ENCODE measurements at regions not wholly inside any gene's neighbourhood (a gene's known extent, or its start where the extent isn't known, plus 50 kb on each side); places are given as distances from the start of the nearest gene placed in this dataset.

DNA sequence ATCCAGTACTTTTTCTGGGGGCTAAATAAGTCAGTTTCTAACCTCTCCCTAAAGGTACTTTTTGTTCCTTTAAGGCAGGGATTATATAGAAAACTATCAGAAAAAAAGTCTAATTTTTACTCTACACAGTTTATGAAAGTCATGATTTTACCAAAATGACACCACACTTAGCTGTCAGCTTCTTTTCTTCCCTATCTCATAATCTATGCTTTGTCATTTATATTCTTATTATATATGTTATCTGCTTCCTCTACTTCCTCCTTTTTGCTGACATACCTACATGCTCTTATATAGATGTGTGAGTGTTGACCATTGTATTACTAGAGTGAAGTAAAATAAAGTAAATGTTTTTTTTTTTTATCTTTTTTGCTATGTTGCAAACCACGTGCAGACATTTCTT, 203.9 kb upstream of the CHRM2 start:
- no peak for DNase-seq

DNA sequence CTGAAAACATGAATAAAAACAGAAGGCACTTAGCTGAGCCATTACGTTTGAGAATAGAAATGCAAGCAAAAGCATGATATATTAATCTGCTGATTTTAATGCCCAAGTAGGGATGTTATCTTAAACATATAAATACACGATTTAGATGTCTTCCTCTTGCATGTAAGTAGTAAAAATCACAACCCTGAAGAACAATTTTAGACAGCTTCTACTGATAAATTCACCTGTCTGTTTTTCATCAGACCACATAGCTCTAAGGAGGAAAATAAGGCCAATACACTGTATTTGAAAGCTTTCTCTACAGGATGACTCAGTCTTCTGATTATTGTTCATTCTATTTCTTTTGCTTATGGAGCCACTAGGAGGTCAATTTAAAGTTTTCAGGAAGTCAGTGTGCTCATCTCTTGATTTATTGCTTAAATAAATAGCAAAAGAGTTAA, 210.9 kb upstream of the CHRM2 start:
- DNase-seq = no peak

DNA sequence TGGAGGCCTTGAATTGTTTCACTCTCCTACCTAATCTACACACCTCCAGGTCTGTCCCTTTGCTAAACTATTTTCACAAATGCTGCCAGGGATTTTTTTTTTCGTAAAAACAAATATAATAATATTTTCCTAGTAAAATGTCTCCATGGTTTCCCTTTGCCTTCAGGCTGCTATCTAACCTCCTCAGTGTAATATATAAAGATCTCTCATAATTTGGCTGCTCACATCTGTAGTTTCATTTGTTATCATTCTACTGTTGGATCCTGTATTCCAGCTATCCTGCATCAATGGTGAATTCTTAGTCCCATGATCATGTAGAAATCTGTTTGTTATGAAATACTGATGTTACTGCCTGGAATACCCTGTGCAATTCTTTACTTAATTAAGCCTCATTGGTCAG, 211.9 kb upstream of the CHRM2 start:
- DNase-seq = no peak

DNA sequence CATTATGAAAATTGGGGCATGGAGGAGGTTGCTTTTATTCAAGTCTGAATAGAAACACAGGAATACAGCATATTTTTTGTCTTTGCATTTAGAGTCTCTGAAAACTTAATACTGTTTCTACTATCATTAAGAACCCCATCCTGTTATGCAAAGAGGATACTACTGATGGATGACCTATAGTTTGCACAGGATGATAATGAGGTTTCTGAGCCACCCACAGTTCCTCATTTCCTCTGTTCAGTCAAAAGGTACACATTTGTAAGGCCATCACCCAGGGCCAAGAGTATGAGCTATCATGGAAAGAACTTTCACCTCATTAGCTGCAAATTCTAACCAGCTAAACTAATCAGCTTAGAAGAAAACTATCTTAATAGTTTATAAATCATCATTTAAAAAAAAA, 213.0 kb upstream of the CHRM2 start:
- DNase-seq = no peak

DNA sequence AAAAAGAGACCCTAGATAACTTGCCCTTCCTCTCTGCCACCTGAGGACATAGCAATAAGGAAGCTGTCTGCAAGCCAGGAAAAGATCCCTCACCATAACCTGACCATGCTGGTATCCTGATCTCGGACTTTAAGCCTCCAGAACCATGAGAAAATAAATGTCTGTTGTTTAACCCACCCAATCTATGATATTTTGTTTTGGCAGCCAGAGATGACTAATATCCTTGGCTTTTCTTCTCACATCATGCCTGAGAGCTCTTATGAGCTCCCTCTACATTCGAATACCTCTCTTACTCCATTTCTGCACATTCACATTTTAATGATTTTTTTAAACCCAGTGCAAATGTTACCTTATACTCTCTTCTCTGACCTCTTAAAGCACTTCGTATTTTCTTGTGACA, 214.0 kb upstream of the CHRM2 start:
- DNase-seq = no peak

DNA sequence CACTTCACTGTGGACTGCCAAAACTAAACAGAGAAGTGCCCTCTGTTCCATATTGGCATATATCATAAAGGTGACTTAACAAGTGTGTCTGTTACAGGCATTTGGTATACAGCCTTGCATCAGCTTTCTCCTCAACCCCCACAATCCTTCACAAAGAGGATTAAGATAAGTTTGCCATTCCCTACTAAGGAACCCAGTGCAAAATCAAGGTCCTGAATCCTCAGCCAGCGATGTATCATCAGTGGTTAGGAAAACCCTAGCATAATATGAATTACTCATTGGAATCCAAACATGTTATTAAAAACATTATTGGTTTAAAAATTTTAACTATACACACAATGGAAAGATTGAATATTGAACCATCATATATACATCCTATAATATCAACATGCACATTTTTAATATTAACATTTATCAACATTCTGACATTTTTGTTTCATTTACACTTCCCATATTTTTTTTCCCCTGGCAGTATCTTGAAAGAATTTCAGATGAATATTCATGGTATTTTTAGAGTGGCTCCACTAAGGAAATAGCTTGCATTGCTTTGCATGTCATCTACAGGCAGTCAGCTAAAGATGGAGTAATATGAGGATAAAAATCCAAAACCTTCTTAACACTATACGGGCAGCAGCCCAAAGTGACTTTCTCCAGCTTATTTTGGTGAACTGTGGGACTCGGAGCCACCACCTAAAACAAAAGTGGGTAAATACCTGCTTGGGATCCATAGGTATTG, 215.6 kb upstream of the CHRM2 start:
- no peak for DNase-seq

DNA sequence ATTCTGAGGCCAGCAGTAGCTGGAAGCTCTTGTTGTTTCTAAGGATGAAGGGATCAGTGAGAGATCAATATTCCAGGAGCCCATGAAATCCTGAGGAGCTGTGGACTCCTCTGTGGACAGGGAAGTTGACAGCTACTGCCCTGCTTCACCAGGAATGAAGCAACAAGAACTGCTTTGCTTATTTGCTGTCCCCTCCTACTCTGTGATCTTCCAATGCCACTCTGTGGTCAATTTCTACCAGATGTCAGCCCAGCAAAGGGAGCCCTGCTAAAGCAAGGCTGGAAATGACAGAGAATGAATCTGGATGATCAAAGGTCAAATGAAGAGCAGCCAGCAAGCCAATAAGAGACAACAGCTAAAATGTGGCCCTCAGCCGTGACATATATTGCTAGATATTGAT, 227.5 kb upstream of the CHRM2 start:
- no peak for DNase-seq

DNA sequence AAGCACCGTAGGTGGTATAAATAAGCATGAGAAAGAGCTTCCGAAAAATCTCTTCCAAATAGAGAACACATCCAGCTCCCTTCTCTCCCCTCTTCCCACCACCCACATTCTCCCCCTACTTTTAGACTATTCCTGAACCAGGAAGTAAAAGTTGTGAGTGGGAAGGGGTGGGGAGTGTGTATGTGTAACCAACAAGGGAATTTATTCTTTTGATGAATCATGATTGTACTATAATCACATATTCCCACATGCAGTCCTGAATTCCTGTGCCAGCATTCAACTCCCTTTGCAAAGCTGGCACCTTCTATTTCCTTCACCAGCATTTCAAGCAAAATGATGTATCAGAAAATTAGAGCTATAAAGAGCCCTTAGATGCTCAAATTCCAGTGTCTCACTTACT, 230.6 kb upstream of the CHRM2 start:
- DNase-seq = no peak

DNA sequence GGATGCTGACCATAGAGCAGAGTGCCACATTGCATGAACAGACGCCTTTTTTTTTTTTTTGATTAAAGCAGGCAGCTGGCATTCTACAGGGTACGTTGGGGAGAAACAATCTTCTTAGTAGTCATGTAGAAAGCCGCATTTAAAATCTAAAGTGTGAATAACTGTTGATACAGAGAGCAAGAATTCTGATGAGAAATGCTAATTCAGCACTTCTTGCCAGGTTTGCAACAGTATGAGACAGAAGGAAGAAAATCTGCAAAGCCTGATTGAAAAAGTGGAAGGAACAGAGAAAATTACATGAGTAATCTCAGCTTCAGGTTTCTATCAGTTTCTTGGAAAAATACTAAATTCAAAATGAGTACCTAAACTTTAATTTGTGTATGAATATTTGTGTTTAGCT, 232.7 kb upstream of the CHRM2 start:
- DNase-seq = no peak

DNA sequence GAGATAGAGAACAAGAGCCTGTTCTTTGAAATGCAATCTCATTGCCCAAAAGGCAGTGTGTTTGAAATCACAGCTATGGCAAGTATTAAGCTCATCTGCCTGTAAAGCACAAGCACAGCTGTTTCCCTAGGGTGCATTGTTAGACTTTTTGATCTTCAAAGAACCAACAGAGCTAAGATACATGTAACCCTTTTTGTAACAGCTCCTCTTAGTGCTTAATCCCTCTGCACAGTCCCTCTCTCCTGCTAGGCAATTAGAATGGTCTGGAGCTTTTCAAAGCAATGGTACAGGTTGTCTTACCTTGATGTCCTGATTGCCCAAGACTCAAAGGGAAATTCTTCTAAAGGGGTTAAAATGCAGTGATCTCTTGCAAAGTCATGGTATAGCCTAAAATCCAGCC, 249.6 kb upstream of the CHRM2 start:
- no peak for DNase-seq

DNA sequence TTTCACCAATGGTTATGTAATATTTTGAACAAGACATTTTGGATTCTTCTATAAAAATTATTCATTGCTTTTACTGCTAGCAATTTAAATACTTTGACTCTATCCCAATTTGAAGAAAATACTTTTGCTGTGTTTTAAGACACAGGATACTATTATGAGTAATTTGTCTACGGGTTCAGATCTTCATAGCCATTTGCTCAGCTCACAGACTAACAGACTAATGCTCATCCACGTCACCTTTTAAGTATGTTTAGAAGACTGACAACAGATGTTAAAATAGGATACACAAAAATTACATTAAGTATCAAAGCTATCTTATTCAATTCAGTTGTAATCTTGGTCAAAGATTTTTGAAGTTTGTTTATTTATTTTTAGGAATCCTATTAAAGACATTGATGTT, 251.3 kb upstream of the CHRM2 start:
- no peak for DNase-seq

DNA sequence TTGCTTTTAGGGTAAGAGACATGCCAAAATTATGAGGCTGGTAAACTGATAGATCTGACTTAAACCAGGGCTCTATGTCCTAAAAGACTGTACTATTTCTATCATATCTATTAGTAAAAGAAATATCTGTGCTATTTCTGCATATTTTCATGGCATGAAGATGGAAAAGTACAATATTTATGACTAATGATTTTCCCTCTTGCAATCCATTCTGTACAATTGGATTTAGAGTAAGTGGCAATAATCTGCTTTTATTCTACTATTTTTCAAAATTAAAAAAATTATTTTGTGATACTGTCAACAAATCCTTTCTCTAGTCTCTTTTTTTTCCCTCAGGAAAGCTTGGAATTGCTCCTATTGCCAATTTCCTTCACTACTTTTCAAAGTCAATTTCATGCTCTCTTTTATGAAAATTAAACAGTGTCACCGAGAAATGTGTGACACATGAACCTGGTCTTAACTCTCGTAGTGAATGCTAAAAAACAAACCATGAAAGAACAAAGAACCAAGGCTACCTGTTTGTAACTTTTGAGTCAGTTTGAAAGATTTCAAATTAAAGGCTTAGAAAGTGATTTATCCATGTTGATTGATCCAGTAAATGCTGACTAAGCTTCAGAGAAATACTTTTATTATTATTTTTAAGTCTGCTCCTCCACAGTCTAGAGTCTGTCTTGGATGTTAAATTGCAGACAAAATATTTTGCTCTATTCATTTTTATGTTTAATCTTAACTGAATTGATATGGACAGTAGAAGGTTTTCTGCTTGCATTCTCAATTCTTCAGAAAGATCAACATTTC, 262.7 kb upstream of the CHRM2 start:
- no peak for DNase-seq

DNA sequence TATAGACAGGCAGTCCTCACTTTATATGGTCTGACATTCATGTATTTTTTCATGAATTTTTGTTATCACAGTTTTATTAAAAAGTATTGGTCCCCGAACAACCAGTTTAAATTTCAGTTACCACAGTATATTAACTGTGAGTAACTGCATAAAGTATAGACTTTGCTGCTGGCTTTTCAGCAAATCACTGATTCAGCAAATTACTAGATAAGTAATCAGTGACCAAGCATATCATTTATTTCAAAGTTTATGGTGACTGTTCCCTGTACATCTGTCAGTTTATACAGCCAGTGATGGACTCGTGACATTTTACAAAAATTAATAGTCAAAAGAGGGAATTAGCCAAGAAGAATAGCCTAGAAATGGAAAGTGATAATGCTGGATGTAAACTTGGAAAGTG, 266.7 kb upstream of the CHRM2 start:
- DNase-seq = no peak

DNA sequence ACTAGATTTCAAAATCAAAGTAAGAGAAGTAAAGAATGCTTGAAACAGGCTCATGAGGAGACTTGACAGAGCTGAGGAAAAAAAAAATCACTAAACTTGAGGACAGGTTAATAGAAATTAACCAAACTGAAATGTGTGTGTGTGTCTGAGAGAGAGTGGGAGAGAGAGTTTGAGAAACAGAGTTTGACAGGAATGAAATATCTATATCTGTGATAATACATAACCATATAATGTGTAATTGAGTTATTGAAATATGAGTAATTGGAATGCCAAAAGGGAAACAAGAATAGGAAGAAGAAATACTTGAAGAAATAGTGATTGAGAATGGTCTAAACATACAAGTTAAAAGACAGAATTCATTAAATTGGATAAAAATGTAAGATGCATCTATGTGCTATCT, 268.0 kb upstream of the CHRM2 start:
- no peak for DNase-seq

DNA sequence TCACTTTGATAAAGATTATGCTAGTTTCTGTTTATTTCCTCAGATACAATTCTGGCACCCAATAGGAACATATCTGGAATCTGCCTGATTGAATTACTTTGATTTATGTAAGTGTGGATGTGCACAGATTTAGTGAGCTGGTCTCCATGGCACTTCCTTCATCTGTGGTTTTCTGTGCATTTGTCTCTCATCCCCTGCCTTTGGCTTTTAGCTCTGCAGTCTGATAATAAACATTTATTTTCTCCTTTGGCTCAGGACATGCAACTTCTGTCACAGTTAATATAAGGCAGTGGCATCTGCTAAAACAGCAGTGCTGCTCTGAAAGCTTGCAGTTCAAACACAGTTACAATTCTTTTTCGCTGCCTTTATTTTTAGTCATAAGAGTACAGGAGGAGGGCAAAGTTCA, 273.7 kb upstream of the CHRM2 start:
- no peak for DNase-seq

DNA sequence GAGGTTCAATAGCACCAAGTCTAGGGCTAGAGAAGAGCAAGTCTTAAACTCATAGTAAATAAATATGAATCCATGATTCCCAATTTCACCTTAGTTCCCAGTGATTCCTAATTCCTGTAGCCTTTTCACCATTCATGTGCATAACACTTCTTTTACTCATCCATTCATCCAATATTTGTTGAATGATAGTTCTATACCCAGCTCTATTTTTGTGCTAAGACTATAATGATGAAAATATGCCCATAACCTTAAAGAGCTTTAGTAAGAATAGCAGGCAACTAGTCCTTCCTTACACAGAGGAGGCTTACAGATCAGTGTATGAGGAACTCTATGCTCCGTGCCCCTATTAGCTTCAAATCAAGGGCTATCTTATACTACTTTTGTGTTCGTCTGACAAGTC, 280.2 kb upstream of the CHRM2 start:
- no peak for DNase-seq

DNA sequence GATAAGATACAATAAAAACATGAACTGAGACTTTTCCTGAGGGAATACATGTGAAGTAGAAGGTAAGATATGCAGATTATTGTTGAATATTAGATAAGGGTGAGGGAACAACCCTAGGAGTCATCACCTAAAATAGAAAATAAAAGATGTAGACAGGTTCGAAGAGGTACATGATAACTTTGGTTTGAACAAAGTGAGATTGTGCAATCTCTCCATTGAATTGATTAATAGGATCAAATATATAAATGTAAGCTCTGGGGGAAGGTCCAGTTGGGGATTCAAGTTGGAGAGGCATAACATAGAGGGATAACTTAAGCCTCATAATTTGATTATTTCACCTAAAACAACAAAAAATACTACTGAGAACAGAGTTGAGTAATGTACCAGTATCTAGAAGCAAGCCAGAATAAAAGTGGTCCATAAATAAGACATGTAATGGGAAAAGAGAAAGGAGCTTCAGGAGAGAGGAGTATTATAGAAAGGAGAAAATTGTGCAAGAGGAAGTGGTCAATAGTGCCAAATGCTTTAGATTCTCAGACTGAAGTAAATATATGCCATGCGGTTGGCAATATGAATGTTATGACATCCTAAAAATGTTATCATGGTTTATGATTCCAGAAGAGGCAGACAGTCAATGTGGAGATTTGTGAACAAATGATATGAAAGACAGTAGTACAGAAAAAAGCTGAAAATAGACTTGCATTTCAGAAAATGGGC, 282.3 kb upstream of the CHRM2 start:
- DNase-seq = no peak

DNA sequence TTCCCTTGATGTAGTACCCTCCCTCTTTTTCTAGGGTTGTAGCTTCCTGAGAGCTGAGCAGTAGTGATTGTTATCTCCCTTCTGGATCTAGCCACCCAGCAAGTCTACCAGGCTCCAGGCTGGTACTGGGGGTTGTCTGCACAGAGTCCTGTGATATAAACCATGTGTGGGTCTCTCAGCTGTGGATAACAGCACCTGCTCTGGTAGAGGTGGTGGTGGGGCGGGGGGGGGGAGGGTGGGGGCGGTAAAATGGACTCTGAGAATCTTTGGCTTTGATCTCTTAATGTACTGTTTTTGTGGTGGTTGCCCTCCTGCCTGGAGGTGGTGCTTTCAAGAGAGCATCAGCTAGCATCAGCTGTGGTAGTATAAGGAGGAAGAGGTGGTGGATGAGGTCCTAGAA, 302.0 kb upstream of the CHRM2 start:
- no peak for DNase-seq

DNA sequence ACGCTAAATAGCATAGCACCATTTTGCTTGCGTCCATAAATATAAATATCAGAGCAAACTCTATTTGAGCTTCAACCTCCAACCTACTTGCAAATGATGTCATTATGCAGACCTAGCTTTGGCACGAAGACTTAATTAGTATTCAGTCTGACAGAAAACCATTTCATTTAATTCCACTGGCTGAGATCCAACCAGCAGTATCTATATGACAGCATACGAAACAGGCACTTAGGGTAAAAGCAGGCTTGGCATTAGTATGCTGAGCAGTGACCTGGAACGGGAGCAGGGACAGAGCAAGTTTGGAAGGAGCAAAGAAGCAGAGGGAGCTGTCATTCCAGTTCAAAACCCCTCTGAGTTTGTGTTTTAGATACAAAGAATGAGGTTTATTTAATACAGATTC, 312.5 kb upstream of the CHRM2 start:
- no peak for DNase-seq

DNA sequence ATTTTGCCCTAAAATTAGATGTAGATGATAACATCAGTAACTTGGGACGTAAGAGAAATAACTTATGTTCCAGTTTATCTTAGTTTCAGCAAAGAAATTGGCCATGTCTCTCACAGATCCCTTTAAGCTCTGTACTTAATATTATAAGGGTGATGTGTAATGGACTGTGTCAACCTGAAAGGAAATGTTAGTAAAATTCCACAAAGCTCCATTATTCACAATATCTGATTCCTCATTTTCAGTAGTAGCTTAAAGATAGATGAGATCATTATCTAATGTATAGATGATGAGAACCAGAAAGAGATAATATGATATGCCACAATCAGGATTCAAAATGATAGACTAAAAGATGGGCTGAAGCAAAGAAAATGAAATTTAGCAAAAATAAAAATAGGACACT, 316.8 kb upstream of the CHRM2 start:
- no peak for DNase-seq

DNA sequence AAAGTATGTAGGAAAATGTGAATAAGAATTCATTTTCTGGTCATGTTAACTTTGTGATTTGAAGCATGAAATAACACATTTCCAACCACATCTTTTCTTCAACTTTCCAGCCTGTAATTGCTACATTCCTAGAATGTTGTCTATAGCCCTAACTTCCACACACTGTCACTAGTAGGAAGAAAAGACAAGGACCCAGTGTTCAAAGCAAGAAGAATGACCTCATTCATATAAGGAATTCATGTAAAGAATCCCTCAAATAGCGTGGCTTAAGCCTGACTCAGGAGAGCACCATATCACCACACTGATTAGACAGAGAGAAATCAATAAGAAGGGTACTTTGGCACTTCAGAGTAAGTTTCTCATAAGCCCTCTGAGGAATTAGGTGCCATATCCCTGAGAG, 318.7 kb upstream of the CHRM2 start:
- no peak for DNase-seq

DNA sequence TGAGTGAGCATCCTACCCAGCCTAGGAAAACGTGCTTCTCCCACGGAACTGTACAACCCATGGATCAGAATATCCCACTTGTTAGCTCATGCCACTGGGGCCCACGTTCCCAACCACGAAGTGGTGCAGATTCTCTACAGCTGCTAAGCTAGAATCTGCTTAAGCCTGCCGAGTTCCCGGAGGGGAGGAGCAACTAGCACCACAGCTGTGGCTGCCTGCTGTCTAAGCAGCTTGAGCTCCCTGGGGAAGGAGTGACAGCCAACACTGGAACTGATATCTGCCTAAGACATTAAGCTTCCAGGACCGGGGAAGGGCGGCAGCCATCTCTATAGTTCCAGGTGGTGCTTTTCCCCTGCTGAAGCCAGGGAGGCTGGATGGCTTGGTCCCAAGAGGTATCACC, 334.7 kb upstream of the CHRM2 start:
- DNase-seq = no peak

DNA sequence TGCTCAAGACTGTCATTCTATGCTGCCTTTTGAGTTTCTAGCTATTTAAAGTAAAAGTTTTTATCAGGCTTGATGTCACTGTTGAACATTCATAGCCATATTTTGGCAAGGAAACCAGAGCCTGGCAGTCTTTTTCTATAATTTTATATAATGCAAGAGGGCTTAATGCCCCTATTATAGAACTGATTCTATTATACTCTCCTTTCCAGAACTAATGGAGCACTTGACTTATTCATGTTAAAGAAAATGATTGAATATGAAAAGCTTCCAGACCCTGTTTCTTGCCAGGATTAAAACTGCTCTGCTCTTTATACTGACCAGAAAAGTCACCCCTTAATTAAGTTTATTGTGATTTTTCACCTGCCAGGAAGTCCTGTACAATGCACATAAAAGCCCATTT, 337.6 kb upstream of the CHRM2 start:
- no peak for DNase-seq

DNA sequence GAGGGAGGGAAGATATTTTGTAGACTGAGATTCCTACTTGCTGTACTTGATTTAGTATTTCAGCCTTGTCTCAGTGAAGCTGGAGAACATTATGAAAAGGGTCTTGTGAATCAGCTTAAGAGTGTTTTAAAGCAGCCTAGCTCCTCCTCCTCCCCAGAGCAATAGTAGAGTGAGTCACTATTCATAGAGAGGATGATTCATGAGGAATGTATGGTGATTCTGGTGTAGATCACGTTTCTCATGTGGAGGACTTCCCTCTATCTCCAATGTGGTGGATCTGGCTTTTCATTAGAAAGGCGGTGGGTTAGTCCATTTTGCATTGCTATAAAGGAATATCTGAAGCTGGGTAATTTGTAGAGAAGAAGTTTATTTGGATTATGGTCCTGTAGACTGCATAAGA, 340.1 kb upstream of the CHRM2 start:
- no peak for DNase-seq

Measured in stimulated activated CD4-positive, alpha-beta T cell treated with anti-CD3 and anti-CD28 coated beads, Interleukin-15, amount 100 ng/mL, for 24 hours (primary cell).